Fibroblast of pulmonary artery (primary cell): ENCODE measurements at regions not wholly inside any gene's neighbourhood (a gene's known extent, or its start where the extent isn't known, plus 50 kb on each side); places are given as distances from the start of the nearest gene placed in this dataset.

Experiments used
- DNase-seq: peaks from one replicate; pipeline ENCODE4 v3.0.0-alpha.2; 2010; ENCODE audit warnings: low read depth
- H3K4me3 ChIP-seq: replicated peaks from 2 replicates; pipeline ENCODE4 v1.5.1; 2011; ENCODE audit warnings: low read depth, mild to moderate bottlenecking, control low read depth, low read length, moderate library complexity
- CTCF ChIP-seq: IDR thresholded peaks from 2 replicates; pipeline ENCODE4 v1.5.1; 2011; ENCODE audit warnings: mild to moderate bottlenecking, control low read depth, low read length, inconsistent platforms; ENCODE audit errors: missing control alignments

- DNase-seq, result peak; percentile 37
- TF ChIP-seq CTCF, result no peak
Measured at GRCh38 chr15:62544446-62544845, 379.4 kb upstream of the C2CD4B start.

GRCh38 chr15:62545467-62546227 is 380.6 kb upstream of the C2CD4B start:
- H3K4me3 ChIP-seq, result no peak overlapping the region
- DNase-seq, result peak; percentile 79
- TF ChIP-seq CTCF, result no peak

More at GRCh38 chr15:62544446-62544845, 379.4 kb upstream of the C2CD4B start:
- H3K4me3 ChIP-seq, result no peak overlapping the region

- no peak for DNase-seq
- no peak for TF ChIP-seq CTCF
- H3K4me3 ChIP-seq, result no peak overlapping the region
Measured at GRCh38 chr15:62546628-62547027, 381.5 kb upstream of the C2CD4B start.

GRCh38 chr15:62547584-62547983 is 382.5 kb upstream of the C2CD4B start:
- no peak for DNase-seq
- TF ChIP-seq CTCF, result no peak
- H3K4me3 ChIP-seq, result no peak overlapping the region

- TF ChIP-seq CTCF, result peak; percentile 66
- H3K4me3 ChIP-seq, result no peak overlapping the region
- peak; percentile 57 for DNase-seq
Measured at GRCh38 chr15:62549345-62549970, 384.4 kb upstream of the C2CD4B start.

- H3K4me3 ChIP-seq, result no peak overlapping the region
- no peak for TF ChIP-seq CTCF
- no peak for DNase-seq
Measured at GRCh38 chr15:62550106-62550505, 385.0 kb upstream of the C2CD4B start.
